GM15510 (cell line): ENCODE measurements at regions not wholly inside any gene's neighbourhood (a gene's known extent, or its start where the extent isn't known, plus 50 kb on each side); places are given as distances from the start of the nearest gene placed in this dataset.

Experiments
- POLR2A ChIP-seq: IDR thresholded peaks from 3 replicates; pipeline ENCODE4 v1.6.1; 2011; ENCODE audit warnings: borderline replicate concordance; ENCODE audit not compliant: insufficient read length; ENCODE audit errors: extremely low read depth

DNA sequence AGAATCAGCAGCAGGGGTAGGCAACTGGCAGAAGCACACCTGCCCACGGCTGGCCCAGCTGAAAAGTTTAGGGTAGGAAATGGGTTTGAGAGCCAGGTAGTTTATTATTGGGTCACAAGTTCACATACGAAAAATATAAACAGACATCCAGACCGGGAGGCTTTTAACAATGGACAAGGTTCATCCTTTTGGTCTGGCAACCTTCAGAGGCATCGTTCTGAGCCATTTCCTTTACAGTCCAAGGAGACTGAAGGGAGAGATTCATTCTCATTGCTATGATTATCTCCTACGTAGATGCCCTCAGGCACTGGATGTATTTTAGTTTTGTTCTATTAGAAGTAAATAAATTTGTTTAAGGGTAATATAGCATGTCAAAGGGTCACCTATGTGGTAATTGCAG is 248.0 kb upstream of the THBS1 start:
- no peak for TF ChIP-seq POLR2A

DNA sequence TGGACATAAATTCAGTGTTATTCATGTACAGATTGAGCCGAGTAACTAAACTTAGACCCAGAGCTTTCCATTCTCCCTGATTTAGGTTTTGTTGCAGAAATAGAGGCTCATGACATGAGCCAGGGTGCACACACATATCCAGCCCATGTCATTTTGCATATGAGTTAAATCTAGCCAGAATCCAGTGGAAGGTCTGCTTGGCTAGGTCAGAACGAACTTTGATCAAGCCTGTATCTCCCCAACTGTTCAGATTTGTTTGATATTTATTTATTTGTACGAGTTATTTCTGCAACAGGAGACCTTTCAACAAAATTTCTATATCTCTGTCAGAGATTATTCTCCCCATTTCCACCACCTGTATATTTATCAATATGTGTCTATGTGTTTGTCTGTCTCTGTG is 247.5 kb upstream of the THBS1 start:
- no peak for TF ChIP-seq POLR2A

DNA sequence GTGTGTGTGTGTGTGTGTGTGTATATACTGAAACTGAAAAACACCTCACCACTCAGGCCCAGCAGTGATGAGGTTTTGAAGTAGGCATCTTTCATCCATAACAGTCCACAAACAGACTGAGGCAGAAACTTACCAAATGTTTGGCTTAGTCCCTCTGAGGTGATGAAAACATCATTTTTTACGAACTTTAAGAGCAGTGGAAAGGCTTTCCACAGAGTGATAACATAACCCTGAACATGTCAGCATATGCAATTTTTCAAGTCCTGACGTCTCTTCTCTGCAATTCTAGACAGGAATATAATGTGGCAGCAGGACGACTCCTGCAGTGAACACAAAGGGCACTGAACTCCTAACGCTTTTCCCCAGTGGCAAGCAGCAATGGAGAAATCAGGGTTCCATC is 247.0 kb upstream of the THBS1 start:
- TF ChIP-seq POLR2A: no peak

DNA sequence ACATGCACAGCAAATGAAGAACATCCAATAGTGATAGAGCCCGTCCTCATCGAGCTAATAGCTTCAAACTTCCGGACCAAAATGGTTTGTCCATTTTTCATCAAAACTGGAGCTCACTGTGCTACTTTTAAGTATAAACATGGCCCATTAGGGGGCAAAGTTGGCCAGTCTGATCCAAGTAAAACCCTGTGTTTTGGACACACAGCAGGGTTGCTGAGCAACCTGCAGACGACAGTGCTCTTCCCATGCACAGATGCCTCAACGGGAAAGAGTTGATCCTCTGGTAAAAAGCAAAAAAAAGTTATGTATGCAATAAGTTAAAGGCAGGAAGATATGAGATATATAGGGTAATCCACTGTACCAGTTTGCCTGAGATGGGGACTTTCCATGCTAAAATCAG is 244.0 kb upstream of the THBS1 start:
- TF ChIP-seq POLR2A: no peak

DNA sequence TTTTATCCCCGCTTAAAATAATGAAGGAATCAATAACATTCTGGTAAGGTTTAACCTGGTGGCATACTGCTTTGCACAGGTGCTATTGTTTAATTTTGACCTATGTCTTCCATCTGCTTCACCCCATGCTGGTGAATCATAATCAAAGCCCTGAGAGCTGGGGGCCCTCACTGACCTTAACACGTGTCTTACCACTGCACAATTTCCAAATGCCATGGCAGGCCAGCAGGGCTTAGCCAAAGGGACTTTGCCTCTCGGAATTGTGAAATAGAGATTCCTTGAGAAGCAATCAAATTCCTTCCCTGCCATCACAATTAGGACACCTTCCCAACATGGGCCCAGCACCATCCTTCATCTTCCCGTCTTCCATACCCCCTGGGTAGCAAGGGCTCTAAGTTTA is 242.6 kb upstream of the THBS1 start:
- TF ChIP-seq POLR2A: no peak

DNA sequence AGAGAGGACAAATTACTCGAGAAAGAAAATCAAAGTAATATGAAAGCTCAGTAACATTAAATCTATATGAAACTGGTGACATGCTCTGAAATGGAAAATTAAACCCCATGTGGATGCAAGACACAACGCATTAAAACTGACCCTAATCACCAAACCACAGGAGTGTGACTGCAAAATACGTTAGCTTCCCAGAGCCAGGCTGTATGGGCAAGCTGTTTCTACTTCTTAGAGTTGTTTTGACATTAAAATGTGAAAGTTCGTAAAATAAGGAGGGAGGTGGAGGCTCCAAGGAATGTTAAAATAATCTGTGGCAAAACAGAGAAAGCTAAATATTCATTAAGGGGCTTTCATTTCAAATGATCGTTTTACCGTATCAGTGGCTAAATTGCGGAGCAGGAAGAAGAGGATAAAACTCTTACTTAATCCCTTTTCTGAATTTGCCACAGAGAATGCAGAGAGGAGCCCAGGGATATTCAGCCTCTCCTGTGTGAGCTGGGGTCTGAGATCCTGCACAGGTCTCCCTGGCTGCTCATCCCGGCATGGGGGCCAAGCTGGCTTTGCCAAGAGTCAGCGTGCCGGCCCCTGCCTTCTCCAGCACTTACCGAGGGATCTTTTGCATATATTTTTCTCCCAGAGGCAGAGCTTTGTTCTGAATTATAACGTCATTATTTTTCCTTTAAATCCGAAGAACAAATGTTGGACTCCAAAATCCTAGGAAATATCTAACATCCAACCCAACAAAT is 239.8 kb upstream of the THBS1 start:
- no peak for TF ChIP-seq POLR2A

DNA sequence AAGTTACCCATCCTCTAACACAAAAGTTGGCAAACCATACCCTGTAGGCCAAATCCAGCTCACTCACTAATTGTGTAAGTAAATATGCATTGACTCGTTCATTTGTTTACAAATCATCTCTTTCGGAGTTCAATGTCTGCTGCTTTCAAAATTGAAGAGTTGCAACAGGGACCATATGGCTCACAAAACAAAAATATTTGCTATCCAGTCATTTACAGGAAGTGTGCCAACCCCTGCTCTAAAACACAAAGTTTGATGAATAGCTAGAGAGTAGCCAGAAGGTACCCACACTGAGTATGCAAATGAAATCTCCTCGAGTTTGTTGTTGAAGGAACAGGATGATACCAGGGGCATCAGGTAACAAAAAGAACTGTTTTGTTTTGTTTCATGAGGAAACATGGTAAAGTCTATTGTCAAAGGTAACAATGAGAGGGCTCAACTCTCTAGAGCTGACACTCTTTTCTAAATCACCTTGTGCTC is 236.2 kb upstream of the THBS1 start:
- TF ChIP-seq POLR2A: no peak

DNA sequence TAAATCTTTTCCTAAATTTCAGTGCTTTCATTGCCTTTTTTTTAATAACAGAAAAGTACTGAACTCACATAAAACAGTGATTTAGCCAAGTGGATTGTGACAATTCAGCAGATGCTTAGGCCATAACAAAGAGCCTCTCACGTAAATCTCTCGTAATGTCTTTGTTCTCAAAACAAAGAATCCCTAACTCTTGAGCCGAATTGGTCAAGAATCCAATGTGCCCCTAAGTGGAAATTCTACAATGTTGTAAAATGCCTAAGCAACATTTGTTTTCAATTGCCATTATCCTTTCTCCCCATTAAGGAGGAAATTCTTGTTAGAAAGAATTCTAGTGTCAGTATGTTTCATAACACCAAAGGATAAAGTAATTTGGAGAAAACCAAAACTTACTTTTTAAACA is 235.7 kb upstream of the THBS1 start:
- no peak for TF ChIP-seq POLR2A

DNA sequence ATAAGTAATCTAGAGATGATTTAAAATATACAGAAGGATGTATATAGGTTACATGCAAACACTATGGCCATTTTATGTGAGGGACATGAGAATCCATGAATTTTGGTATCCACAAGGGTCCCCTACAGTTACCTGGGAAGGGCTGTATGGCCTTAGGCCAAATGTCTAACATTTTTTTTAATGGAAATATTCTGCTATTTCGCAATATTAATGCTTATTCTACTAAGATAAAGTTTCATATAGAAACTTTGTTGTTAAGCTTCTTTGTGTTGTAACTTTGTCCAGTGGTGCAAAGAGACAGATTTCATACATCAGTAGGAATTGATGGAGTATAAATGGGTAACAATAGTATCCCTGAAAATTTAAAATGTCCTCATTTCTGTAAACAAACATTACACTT is 233.4 kb upstream of the THBS1 start:
- TF ChIP-seq POLR2A: no peak

DNA sequence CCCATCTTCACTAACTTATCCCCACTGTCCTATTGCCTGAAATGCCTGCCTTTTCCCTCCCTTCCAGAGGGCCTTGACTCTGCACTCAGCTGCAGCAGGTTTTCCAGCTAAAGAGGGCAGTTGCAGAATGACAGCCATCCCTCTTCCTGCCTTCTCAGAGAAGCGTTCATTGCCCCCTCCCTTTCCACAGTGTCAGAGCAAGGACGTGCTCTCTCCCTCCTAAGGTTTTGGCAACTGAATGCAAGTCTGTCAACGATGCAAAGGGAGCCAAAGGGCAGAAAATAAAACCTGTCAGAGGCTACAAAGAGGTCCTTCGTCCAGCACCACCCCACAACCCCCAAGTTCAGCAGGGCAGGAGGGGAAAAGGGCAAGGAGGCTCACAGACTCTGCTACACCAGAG is 230.1 kb upstream of the THBS1 start:
- no peak for TF ChIP-seq POLR2A

DNA sequence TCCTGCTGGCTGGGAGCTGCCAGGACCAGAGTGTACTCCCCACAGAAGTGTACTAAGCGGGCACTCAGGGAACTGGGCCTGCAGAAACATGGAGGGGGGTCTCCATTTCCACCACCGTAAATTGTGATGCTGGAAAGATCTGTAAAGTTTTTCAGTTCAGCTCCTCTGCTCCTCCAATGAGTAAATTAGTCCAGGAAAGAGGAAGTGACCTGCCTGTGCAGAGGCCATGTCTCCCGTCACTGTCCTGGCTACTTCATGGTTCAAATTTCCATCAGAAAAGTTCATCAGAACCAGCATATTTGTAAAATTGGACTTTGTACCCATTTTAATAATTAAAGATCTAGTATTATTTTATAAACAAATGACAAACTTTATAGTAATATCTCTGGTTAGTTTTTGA is 226.7 kb upstream of the THBS1 start:
- no peak for TF ChIP-seq POLR2A

DNA sequence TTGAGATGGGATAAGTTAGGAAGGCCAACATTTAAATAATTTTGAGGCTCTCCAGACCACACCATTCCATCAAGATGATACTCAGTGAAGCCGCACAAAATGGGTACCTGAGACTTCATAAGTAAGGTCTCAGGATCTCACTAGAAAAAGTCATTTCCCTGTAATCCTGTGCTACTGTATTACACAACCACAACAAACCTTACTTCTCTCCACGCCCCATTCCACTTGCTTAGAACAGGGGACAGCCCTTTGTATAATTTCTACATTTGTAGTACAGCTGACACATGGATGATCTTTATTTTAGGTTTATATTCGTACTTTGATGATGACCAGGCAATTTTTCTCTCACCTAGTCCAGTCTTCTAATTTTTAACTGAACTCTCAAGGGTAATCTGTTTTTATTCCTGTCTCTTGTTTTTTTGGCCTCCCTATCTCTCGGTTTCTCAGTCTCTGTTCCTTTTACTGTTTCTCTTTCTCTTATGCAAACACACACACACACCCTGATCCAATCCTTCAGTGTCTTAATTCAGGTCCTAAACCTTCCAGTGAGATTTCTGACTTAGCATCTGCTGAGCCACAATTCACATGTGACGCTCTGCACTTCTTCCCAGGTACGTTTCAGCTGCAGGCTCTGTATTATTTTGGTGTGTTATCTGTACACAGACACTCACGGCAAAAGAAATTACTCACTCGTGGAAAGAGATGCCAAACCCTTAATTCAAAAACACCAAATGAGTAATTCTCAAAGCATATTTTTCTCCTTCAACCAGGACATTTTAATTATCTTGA is 223.2 kb upstream of the THBS1 start:
- TF ChIP-seq POLR2A: no peak

DNA sequence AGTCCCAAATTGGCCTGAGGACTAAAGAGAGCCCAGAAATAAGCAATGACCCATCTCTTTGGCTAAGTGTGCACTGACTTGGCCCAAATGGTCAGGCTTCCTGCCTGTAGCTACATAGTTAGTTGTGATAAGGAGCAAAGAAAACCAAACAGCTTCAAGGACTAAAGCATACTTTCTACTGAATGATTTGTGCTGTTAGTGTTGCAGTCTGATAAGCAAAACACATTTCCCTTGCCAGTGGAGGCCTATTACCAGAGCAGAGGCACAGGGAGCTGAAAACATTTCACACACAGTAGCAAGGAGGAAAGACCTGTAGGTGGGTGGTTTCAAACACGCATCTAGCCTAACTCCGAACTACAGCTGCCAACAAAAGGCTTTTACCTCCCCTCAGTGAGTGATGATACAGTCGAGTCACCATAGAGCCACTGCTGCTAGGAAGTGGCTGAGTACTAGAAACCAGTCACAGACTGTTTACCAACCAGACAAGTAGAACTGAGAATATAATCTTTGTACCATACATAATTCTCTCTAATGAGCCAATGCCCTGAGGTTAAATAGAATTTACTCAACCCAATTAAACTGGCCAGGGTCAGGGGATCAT is 222.3 kb upstream of the THBS1 start:
- TF ChIP-seq POLR2A: no peak

DNA sequence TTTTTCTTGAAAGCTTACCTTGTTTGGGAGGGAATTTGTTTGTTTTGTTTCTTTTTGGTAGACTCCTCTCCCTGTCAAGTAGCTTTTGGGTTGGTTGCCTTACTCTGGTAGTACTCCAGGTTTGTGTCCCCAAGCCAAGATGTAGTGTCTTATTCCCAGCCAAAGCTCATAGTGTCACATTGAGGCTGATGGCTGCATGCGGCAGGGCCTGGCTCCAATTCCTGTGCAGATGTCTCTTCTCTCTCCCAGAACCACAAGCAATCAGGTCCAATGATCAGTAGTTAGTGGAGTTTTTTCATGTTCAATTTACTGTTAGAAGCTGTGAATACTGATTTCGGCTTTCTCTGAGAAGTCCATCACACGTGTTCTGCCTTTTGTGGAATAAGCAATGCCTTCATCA is 221.1 kb upstream of the THBS1 start:
- TF ChIP-seq POLR2A: no peak

DNA sequence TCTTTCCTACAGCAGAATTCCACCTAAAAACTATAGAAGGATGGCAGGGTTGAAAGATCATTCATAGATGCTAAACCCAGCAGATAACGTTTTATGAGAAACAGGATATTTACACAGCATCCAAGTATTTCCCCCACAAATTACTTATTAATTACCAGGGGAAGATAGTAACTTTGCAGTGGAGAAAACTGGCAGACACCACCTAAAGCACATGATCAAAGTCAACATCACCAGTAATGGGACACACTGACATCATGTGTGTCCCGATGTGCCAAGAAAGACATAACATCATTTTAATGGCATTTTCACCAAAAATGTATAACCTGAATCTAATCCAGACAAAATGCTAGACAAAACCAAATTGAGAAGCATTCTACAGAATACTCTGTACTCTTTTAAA is 220.4 kb upstream of the THBS1 start:
- no peak for TF ChIP-seq POLR2A

DNA sequence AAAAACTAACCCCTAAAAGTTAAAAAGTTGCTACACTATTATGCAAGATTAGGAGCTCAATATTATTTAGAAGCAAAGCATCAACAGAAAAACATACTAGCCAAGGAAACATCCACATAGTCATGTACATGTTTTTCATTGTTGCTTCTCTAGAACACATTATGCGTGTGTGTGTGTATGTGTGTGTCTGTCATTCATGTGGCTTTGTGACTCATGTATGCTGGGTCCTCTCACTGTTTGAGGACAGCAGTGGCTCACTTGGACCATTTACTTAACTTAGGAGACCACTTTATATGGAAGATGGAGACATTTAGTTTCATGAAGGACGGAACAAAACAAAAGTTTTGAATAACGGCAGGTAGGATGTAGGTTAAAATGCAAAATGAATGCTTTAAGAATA is 219.4 kb upstream of the THBS1 start:
- TF ChIP-seq POLR2A: no peak

DNA sequence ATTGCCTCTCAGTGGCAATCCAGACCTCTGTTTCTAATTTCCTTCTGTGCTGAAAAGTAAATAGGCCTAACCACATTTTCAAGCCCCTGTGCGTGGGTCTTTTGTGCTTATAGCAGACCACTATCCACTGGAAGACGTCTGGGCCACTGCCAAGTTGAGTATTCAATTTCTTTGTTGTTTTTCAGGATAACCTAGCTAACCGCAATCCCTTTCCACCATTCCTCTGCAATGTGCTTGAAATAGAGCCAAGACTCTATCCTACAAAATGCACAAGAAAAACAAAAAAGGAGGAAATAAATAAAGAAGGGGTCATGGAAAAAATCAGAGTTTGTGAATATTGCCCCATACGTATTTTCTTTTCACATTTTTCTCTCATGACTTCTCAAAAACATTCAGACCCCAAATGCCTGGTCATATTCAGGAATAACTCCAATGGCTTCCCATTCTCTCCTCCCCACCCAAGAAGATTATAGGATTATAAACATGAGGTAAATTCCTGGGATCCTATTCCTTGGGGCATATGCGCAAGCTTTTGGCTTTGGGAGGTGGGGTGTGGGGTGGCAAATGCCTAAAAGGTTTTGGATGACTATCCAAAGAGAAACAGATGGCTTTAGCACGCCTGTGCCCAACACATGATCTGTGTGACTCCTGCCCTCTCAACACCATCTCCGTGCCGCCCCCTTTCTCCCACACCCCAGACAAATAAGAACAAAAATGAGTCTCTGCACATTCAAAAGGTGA is 217.9 kb upstream of the THBS1 start:
- TF ChIP-seq POLR2A: no peak
